H1 (cell line): ENCODE measurements at regions not wholly inside any gene's neighbourhood (a gene's known extent, or its start where the extent isn't known, plus 50 kb on each side); places are given as distances from the start of the nearest gene placed in this dataset.

ENCODE experiments used
- CTCF ChIA-PET: fragments of 300-600 bp; sonication (Branson Sonifier 250); formaldehyde crosslinking; loops from one replicate; lab custom pipeline; 2021; ENCODE audit not compliant: partially characterized antibody; lab: Charles Lee
- POLR2A ChIA-PET: fragments of 300-600 bp; sonication (Branson Sonifier 250); formaldehyde crosslinking; loops from one replicate; lab custom pipeline; 2021; ENCODE audit warnings: inconsistent platforms; ENCODE audit not compliant: partially characterized antibody; lab: Charles Lee
- DNase-seq, 2 experiments: peaks; one replicate each; pipeline versions ENCODE4 v3.0.0 to v3.0.0-alpha.2; 2010 to 2022; ENCODE audit warnings: low spot score in 2 of 2, low read depth in 1 of 2, mixed read lengths in 1 of 2
- FAIRE-seq: peaks from 2 replicates; lab custom pipeline; 2011; peaks lifted over from hg19 to GRCh38; lab: Jason Lieb, UNC
- H2AFZ ChIP-seq: 2 replicates; pipeline ENCODE4 v1.8.1; 2012; ENCODE audit warnings: low read length, inconsistent platforms
- H2AK5ac ChIP-seq: 2 replicates; pipeline ENCODE4 v1.6.1; 2013; ENCODE audit warnings: low read depth, low read length
- H2BK120ac ChIP-seq: replicated peaks from 2 replicates; pipeline ENCODE3; 2013; ENCODE audit warnings: low read depth, low read length, inconsistent platforms
- H2BK12ac ChIP-seq: 2 replicates; pipeline ENCODE4 v1.6.1; 2013; ENCODE audit warnings: low read depth, low read length
- H2BK15ac ChIP-seq: 2 replicates; pipeline ENCODE4 v1.6.1; 2013; ENCODE audit warnings: low read length
- H2BK20ac ChIP-seq: 2 replicates; pipeline ENCODE4 v1.6.1; 2013; ENCODE audit warnings: low read length
- H2BK5ac ChIP-seq: 2 replicates; pipeline ENCODE4 v1.6.1; 2013; ENCODE audit warnings: low read depth, low read length
- H3K14ac ChIP-seq: 2 replicates; pipeline ENCODE4 v1.6.1; 2013; ENCODE audit warnings: inconsistent platforms; ENCODE audit not compliant: insufficient read length
- H3K18ac ChIP-seq: 2 replicates; pipeline ENCODE4 v1.6.1; 2013; ENCODE audit warnings: low read length; ENCODE audit errors: extremely low read depth
- H3K23ac ChIP-seq: 2 replicates; pipeline ENCODE4 v1.6.1; 2013; ENCODE audit warnings: inconsistent platforms; ENCODE audit not compliant: insufficient read length
- H3K23me2 ChIP-seq: 2 replicates; pipeline ENCODE4 v1.6.1; 2013; ENCODE audit warnings: low read depth, low read length
- H3K27ac ChIP-seq: 2 replicates; pipeline ENCODE4 v1.6.1; 2011; ENCODE audit warnings: low read depth, low read length, inconsistent platforms
- H3K27me3 ChIP-seq, 4 experiments: replicated peaks in 1 of 4; 1 replicate in 1 of 4; 2 replicates in 3 of 4; pipeline versions ENCODE4 v1.6.1 to v1.8.1; 2011 to 2013; ENCODE audit warnings: low read length in 3 of 4, mild to moderate bottlenecking in 3 of 4, inconsistent platforms in 2 of 4, mixed read lengths in 2 of 4, moderate library complexity in 1 of 4; ENCODE audit not compliant: control insufficient read depth in 3 of 4, insufficient read depth in 3 of 4; ENCODE audit errors: extremely low read depth in 1 of 4
- H3K36me3 ChIP-seq, 4 experiments: 2 replicates each; pipeline versions ENCODE4 v1.6.1 to v1.8.1; 2011 to 2013; ENCODE audit warnings: mild to moderate bottlenecking in 4 of 4, low read length in 3 of 4, moderate library complexity in 2 of 4, control low read depth in 1 of 4, inconsistent platforms in 1 of 4; ENCODE audit not compliant: insufficient read depth in 4 of 4, control insufficient read depth in 2 of 4
- H3K4ac ChIP-seq: replicated peaks from 2 replicates; pipeline ENCODE3; 2013; ENCODE audit warnings: low read length, low read depth, mixed read lengths, inconsistent platforms; ENCODE audit not compliant: insufficient read length
- H3K4me1 ChIP-seq, 4 experiments: replicated peaks in 1 of 4; 1 replicate in 1 of 4; 2 replicates in 3 of 4; pipeline versions ENCODE4 v1.6.1 to v1.8.1; 2011 to 2013; ENCODE audit warnings: low read length in 3 of 4, inconsistent platforms in 2 of 4, mixed read lengths in 1 of 4; ENCODE audit not compliant: insufficient read depth in 4 of 4, control insufficient read depth in 3 of 4
- H3K4me2 ChIP-seq, 2 experiments: 2 replicates each; pipeline versions ENCODE4 v1.6.1 to v1.8.1; 2011 to 2013; ENCODE audit warnings: low read depth in 2 of 2, low read length in 2 of 2, control low read depth in 1 of 2, inconsistent platforms in 1 of 2, mild to moderate bottlenecking in 1 of 2; ENCODE audit not compliant: insufficient read depth in 1 of 2
- H3K4me3 ChIP-seq, 4 experiments: fragments of 200-600, 300-600 bp in 1 of 4; sonication (generic), shearing (Covaris generic), sonication (Bioruptor Twin) in 1 of 4; 2 replicates each; pipeline versions ENCODE4 v1.5.1 to v1.8.1; 2011 to 2016; ENCODE audit warnings: low read length in 4 of 4, low read depth in 3 of 4, control low read depth in 2 of 4, inconsistent platforms in 2 of 4, mild to moderate bottlenecking in 2 of 4, mixed read lengths in 1 of 4, moderate library complexity in 1 of 4; ENCODE audit not compliant: insufficient read depth in 2 of 4; ENCODE audit errors: extremely low read depth in 1 of 4
- H3K56ac ChIP-seq: replicated peaks from 2 replicates; pipeline ENCODE3; 2013; ENCODE audit warnings: low read depth, mild to moderate bottlenecking, mixed read lengths, low read length, inconsistent platforms; ENCODE audit not compliant: insufficient read length
- H3K79me1 ChIP-seq: 2 replicates; pipeline ENCODE4 v1.6.1; 2013; ENCODE audit warnings: low read depth, low read length, control low read depth
- H3K79me2 ChIP-seq, 2 experiments: 2 replicates each; pipeline versions ENCODE4 v1.6.1 to v1.8.1; 2012 to 2013; ENCODE audit warnings: low read length in 2 of 2, mild to moderate bottlenecking in 2 of 2, inconsistent platforms in 1 of 2; ENCODE audit not compliant: insufficient read depth in 2 of 2, control insufficient read depth in 1 of 2
- H3K9ac ChIP-seq, 4 experiments: replicated peaks in 1 of 4; 1 replicate in 1 of 4; 2 replicates in 3 of 4; pipeline versions ENCODE4 v1.6.1 to v1.8.1; 2011 to 2013; ENCODE audit warnings: low read depth in 3 of 4, low read length in 3 of 4, control low read depth in 2 of 4, mild to moderate bottlenecking in 2 of 4, moderate library complexity in 2 of 4, inconsistent platforms in 1 of 4; ENCODE audit errors: extremely low read depth in 1 of 4
- H3K9me3 ChIP-seq, 2 experiments: 2 replicates each; pipeline versions ENCODE4 v1.6.1 to v1.8.1; 2012 to 2013; ENCODE audit warnings: mild to moderate bottlenecking in 2 of 2, moderate library complexity in 2 of 2, control low read depth in 1 of 2, inconsistent platforms in 1 of 2, low read depth in 1 of 2, low read length in 1 of 2, mixed read lengths in 1 of 2; ENCODE audit not compliant: insufficient read depth in 2 of 2
- H4K20me1 ChIP-seq, 2 experiments: replicated peaks in 1 of 2; 2 replicates each; pipeline versions ENCODE3 to v1.8.1; 2011 to 2013; ENCODE audit warnings: inconsistent platforms in 2 of 2, low read length in 2 of 2, mild to moderate bottlenecking in 1 of 2; ENCODE audit not compliant: insufficient read depth in 2 of 2, control insufficient read depth in 1 of 2
- H4K5ac ChIP-seq: 2 replicates; pipeline ENCODE4 v1.6.1; 2013; ENCODE audit warnings: low read length, low read depth, mixed read lengths, inconsistent platforms; ENCODE audit not compliant: insufficient read length
- H4K8ac ChIP-seq: 2 replicates; pipeline ENCODE4 v1.8.0; 2013; ENCODE audit warnings: mild to moderate bottlenecking, moderate library complexity, low read length, inconsistent platforms; ENCODE audit not compliant: insufficient read depth; ENCODE audit errors: extremely low read depth
- H4K91ac ChIP-seq: replicated peaks from 2 replicates; pipeline ENCODE3; 2013; ENCODE audit warnings: low read length, mixed read lengths, inconsistent platforms; ENCODE audit not compliant: insufficient read length
- JUN ChIP-seq: IDR thresholded peaks from 2 replicates; pipeline ENCODE4 v1.6.1; 2011; ENCODE audit warnings: low read depth, mild to moderate bottlenecking, improper control_type of control experiment, low read length
- KDM4A ChIP-seq: IDR thresholded peaks from one replicate; pipeline ENCODE4 v1.7.1; 2012; ENCODE audit warnings: low read depth, mild to moderate bottlenecking, moderate library complexity, low read length, inconsistent platforms; ENCODE audit not compliant: severe bottlenecking
- POLR2AphosphoS5 ChIP-seq: IDR thresholded peaks from 2 replicates; pipeline ENCODE4 v1.6.1; 2011; ENCODE audit warnings: low read depth, low read length
- POU5F1 ChIP-seq: IDR thresholded peaks from 2 replicates; pipeline ENCODE4 v1.6.1; 2011; ENCODE audit warnings: low read depth, mild to moderate bottlenecking, low read length, moderate library complexity
- TEAD4 ChIP-seq: IDR thresholded peaks from 2 replicates; pipeline ENCODE4 v1.6.1; 2012; ENCODE audit warnings: low read depth, low read length, inconsistent platforms, mixed read lengths
- ZNF274 ChIP-seq: IDR thresholded peaks from 2 replicates; pipeline ENCODE4 v1.7.0; 2012; ENCODE audit warnings: low read length, borderline replicate concordance; ENCODE audit errors: extremely low read depth
- WGBS, 2 experiments: shearing (Covaris generic) in 1 of 2; methylation state at CpG; one replicate each; pipeline versions ENCODE4 v1.1.6 to v1.1.7; 2013 to 2015; ENCODE audit warnings: low lambda C conversion rate in 2 of 2, mixed read lengths in 2 of 2, inconsistent platforms in 1 of 2, low coverage in 1 of 2, missing lambda C conversion rate in 1 of 2; ENCODE audit not compliant: insufficient replicate concordance in 2 of 2, insufficient coverage in 1 of 2, insufficient read length in 1 of 2; ENCODE audit errors: extremely low coverage in 1 of 2, missing lambda C conversion rate in 1 of 2; 5-methylcytosine and 5-hydroxymethylcytosine counted together

DNA sequence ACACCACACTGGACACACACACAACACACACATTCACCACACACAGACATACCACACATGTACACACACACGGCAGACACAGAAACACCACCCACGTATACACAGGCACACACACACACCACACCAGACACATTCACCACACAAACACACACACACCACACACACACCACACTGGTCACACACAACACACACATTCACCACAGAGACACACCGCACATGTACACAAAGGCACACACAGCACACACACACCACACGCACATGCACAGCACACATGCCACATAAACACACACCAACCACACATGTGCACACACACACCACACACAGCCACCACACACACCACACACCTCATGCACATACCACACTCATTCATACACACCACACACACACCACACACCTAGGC, 84.2 kb upstream of the PRR5 start:
- Histone ChIP-seq H3K4me1 (peaks cover 0 to 6% (median 4%) of the 10 kb centered on the region in 4 experiments; a peak in 5 of 7 replicates), H3K9me3 (peaks cover 0 to 3% of the 10 kb centered on the region in 2 experiments; a peak in 3 of 4 replicates), H3K27me3 (peaks cover 0 to 6% (median 1%) of the 10 kb centered on the region in 4 experiments; a peak in 3 of 7 replicates), H2AFZ (no peak overlapping the region), H3K56ac (peak overlapping the region; percentile 96), H3K27ac (no peak overlapping the region), H3K36me3 (no peaks in the 10 kb centered on the region), H3K23ac (no peak overlapping the region), H2AK5ac (peak overlapping the region; percentile 58; the same call in 1 of the 2 replicates), H2BK20ac (no peak overlapping the region), H2BK5ac (peak overlapping the region; percentile 49; the same call in 1 of the 2 replicates), H3K14ac (no peak overlapping the region), H3K9ac (no peak overlapping the region), H4K5ac (no peak overlapping the region), H3K4me2 (no peak overlapping the region; a peak in 1 of 4 replicates), H2BK120ac (no peak overlapping the region), H4K8ac (peak overlapping the region; percentile 25; the same call in 1 of the 2 replicates), H2BK15ac (peak overlapping the region; percentile 48), H3K18ac (no peak overlapping the region), H2BK12ac (peak overlapping the region; percentile 41; the same call in 1 of the 2 replicates), H4K20me1 (peaks cover 0 to 19% of the 10 kb centered on the region in 2 experiments), H3K4me3 (no peak overlapping the region), H4K91ac (peak overlapping the region; percentile 95), H3K79me1 (peaks cover 6% of the 10 kb centered on the region), H3K4ac (peak overlapping the region; percentile 69), H3K79me2 (no peaks in the 10 kb centered on the region), H3K23me2 (peaks cover 24% of the 10 kb centered on the region)
- CTCF ChIA-PET, result no interaction called here
- FAIRE-seq (no peak), DNase-seq (no peak)
- 89% methylated on average over 4 of the region's 4 CpGs; no CpG with 5 or more reads in 1 of the 2 experiments for whole genome bisulfite sequencing, 2 experiments
- POLR2A ChIA-PET, result no interaction called here
- TF ChIP-seq JUN (no peak), ZNF274 (no peak), TEAD4 (no peak), KDM4A (no peak), POLR2AphosphoS5 (no peak), POU5F1 (no peak)
